ENCODE measurements at regions not wholly inside any gene's neighbourhood (a gene's known extent, or its start where the extent isn't known, plus 50 kb on each side); places are given as distances from the start of the nearest gene placed in this dataset.

GRCh38 chr13:70864731-70865130 is 756.5 kb upstream of the KLHL1 start:
- DNase-seq = no peak

DNA sequence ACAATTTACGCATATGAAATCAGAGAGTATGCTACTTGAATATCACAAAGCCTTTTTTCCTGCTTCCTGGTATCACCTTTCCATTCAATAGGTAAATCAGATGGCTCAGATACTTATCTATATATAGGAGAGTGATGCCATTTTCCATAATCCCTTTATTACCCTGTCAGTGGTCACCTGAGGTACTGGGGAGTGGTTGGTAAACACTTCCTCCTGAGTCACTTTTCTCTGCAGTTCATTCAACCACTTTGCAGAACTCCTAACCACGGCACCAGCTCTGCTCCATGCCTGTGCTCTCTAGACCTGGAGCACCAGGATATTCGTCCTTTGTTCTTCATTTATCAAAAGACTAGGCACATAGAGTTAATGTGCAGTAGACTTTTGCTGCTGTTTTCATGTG is 748.5 kb upstream of the KLHL1 start:
- no peak for DNase-seq

- DNase-seq = no peak
Measured at GRCh38 chr13:70856025-70856424, 747.8 kb upstream of the KLHL1 start.

- DNase-seq = no peak
Measured at GRCh38 chr13:70849222-70849621, 741.0 kb upstream of the KLHL1 start.

- no peak for DNase-seq
Measured at GRCh38 chr13:70844391-70845108, 736.3 kb upstream of the KLHL1 start.

DNA sequence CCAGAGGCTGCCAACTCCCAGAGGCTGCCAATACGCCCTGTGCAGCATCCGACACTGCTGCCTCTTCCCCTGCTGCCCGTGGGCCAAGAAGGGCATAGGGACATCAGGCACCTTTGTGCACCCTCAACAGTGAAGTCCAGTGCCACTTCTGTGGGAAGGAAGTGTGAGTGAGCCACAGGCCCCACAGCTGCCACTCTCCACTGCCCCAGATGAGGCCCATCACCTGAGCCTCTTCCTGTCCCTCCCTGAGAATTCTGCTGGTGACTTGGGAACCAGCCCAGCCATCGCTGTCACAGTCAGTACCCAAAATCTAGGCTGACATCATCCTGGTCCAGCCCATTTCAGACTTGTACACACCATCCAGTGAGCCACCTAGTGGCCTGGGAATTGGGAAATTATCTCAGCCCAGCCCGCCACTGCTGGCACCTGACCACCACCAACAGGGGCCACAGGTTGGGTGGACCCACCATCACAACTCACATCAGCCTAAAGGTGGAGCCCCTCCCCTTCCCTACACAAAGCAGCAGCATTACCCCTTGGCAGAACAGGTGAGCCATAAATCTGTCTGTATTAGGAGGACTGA is 733.9 kb upstream of the KLHL1 start:
- no peak for DNase-seq

DNA sequence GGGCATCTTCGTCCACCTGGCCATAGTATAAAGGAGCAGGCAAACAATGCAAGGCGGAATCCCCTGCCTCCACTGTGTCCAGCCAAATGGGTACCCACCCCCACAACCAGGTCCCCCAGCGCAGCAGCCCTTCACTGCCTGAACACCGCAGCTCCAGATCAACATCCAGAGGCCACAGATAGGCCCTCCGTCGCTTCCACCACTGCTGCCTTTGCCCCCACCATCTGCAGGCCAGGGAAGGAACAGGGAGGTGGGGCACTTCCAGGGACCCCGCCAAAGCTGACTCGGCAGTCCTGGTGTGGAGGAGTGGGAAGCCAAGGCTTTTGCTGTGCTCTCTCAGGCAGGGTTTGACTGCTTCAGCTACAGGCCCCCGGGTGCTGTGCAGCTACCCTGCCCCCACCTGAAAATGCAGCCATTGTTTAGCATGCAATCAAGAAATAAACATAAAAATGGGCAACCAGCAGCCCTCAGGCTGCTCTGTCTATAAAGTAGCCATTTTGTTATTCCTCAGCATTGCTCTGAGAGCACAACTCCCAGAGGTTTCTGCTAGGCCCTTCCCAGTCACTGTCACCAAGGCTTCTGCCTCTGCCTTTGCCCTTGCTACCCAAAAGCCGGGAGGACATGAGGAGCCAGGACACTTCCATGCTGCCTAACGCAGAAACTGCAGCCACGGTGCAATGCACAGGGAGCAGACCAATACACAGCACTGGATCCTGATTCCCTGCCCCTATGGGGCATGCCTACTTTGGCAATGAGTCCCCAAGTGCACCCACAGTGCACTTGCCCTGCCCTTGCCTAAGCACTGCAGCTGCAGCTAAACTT is 733.2 kb upstream of the KLHL1 start:
- no peak for DNase-seq

DNA sequence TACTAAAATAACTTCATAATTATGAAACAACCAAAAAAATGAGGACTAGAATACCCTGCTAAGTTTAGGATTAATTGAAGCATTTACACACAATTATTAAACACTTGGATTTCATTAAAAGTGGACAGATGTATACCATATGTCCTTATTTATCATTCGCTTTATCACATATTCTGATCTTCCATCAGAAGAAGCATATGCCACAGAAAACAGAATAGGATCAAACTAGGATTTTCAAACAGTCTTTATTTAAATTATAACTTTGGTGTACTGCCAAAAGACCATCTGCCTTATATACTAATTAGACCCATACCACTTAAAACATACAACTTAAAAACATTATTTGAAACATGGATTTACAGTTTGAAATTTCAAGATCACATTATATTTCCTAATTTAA is 727.1 kb upstream of the KLHL1 start:
- no peak for DNase-seq

- no peak for DNase-seq
Measured at GRCh38 chr13:70829748-70830147, 721.5 kb upstream of the KLHL1 start.

- DNase-seq = no peak
Measured at GRCh38 chr13:70817576-70817975, 709.3 kb upstream of the KLHL1 start.

GRCh38 chr13:70816853-70817252 is 708.6 kb upstream of the KLHL1 start:
- DNase-seq = no peak

DNA sequence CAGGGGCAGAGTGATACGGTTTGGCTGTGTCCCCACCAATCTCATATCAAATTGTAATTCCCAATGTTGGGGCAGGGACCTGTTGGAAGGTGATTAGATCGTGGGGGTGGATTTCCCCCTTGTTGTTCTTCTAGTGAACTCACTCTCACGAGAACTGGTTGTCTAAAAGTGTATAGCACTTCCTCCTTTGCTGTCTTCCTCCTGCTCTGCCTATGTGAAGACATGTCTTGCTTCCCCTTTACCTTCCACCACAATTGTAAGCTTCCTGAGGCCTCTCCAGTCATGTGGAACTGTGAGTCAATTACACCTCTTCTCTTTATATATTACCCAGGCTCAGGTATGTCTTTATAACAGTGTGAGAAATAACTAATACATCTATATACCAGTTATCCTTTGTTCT is 706.4 kb upstream of the KLHL1 start:
- DNase-seq = no peak

GRCh38 chr13:70812481-70812880 is 704.2 kb upstream of the KLHL1 start:
- DNase-seq = no peak

DNA sequence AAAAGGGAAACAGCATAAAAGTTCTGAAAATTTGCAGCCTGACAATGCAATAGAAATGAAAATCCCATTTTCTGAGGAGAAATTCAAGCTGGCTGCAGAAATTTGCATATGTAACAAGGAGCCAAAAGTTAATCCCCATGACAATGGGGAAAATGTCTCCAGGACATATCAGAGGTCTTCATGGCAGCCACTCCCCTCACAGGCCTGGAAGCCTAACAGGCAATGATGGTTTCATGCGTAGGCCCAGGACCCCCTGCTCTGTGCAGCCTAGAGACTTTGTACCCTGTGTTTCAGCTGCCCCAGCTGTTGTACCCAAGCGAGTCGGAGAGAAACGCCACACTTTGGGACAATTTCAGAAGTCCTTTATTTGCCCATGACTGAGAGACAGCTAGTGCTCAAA is 701.3 kb upstream of the KLHL1 start:
- no peak for DNase-seq

DNA sequence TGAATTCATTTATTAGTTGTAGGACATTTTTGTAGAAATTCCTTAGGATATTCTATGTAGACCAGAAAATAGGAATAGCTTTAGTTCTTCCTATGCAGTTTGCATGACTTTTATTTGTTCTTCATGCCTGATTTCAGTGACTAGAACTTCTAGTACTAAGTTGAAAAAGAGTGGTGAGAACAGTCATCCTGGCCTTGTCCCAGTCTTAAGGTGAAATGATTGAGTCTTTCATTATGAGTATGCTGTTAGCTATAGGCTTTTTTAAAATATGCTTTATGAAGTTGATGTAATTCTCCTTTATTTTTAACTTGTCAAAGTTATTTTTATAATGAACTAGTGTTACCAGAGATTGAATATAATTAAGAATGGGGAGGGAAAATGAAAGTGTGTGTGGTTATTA is 690.1 kb upstream of the KLHL1 start:
- no peak for DNase-seq

DNA sequence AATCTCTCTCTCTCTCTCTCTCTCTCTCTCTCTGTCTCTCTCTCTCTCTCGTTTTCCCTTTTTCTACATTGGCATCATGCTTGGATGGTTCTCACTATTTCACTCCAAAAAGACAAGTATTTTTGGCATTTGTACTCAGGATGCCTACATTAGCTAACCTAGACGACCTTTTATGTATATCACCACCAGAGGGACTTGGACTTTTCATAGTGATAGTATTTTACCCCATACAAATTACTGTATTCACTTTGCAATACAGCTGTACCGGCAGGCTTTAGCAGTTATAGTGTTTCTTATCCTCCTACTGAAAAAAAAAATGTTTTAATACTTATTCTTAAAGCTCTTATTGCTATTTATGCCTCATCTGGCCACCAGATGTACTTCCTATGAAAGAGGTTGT is 687.2 kb upstream of the KLHL1 start:
- no peak for DNase-seq

GRCh38 chr13:70792121-70792520 is 683.9 kb upstream of the KLHL1 start:
- no peak for DNase-seq

- no peak for DNase-seq
Measured at GRCh38 chr13:70789751-70790150, 681.5 kb upstream of the KLHL1 start.

- DNase-seq = no peak
Measured at GRCh38 chr13:70788074-70788473, 679.8 kb upstream of the KLHL1 start.

- no peak for DNase-seq
Measured at GRCh38 chr13:70784207-70784989, 676.1 kb upstream of the KLHL1 start.

- DNase-seq = no peak
Measured at GRCh38 chr13:70769817-70770216, 661.6 kb upstream of the KLHL1 start.

DNA sequence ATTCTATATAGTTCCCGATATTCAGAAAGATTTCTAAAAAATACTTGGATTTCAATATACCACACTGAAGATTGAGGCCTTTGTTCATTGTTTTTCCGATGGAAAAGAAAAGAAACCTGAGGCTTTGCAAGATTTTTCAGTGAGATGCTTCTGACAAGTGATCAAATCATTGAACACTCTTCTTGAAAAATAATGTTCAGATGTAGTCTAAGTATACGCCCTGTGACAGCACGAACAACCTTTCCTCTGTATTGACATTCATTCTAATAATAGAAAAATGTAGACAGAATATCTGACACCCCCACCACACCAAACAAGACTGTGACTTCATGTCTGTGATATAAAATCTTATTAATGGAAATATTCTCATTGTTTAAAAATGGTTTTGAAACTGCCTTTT is 650.7 kb upstream of the KLHL1 start:
- no peak for DNase-seq

- no peak for DNase-seq
Measured at GRCh38 chr13:70756088-70756487, 647.8 kb upstream of the KLHL1 start.

All from activated naive CD4-positive, alpha-beta T cell (primary cell).